K562 (cell line): ENCODE measurements at regions not wholly inside any gene's neighbourhood (a gene's known extent, or its start where the extent isn't known, plus 50 kb on each side); places are given as distances from the start of the nearest gene placed in this dataset.

Experiments
- ATAC-seq: fragments of 200-7000 bp; cut with Tn5 transposase; 3 replicates; pipeline ENCODE4 v1.9.1; 2020; ENCODE audit warnings: moderate library complexity
- BruUV-seq: library from RNA; stranded (reverse); fragments of 400-500 nt; replicated peaks from 2 replicates; lab custom pipeline; 2021; lab: Mats Ljungman, UMichigan
- CTCF ChIA-PET: fragments of 300-600 bp; formaldehyde crosslinking; extraction: SDS; loops from one replicate; lab custom pipeline; 2021; ENCODE audit warnings: low intra/inter-chr PET ratio; lab: Yijun Ruan, JAX
- POLR2A ChIA-PET: fragments of 300-600, 350-650 bp; sonication (Branson Sonifier 250); formaldehyde crosslinking; extraction: SDS; loops from one replicate; lab custom pipeline; 2021; ENCODE audit warnings: antibody characterized with exemption, inconsistent platforms; lab: Yijun Ruan, JAX
- DNase-seq, 4 experiments: peaks; one replicate each; pipeline versions ENCODE4 v3.0.0 to v3.0.0-alpha.2; 2011 to 2018; ENCODE audit warnings: low spot score in 3 of 4, mixed read lengths in 3 of 4; ENCODE audit errors: extremely low read depth in 1 of 4
- FAIRE-seq: peaks from 2 replicates; lab custom pipeline; 2011; peaks lifted over from hg19 to GRCh38; lab: Jason Lieb, UNC
- H2AFZ ChIP-seq: 2 replicates; pipeline ENCODE4 v1.6.0; 2011; ENCODE audit warnings: low read depth, low read length, control low read depth, inconsistent platforms
- H3K27ac ChIP-seq: fragments of 200-600 bp; 3 replicates; pipeline ENCODE4 v1.8.0; 2011; ENCODE audit warnings: low read depth, mild to moderate bottlenecking, control low read depth, inconsistent platforms, low read length, moderate library complexity, mixed read lengths; ENCODE audit errors: extremely low read depth
- H3K27me3 ChIP-seq, 2 experiments: fragments of 300-600 bp in 1 of 2; 2 replicates in 1 of 2; 3 replicates in 1 of 2; pipeline versions ENCODE4 v1.6.0 to v1.8.0; 2011; ENCODE audit warnings: inconsistent platforms in 2 of 2, low read length in 2 of 2, mild to moderate bottlenecking in 1 of 2, mixed read lengths in 1 of 2, moderate library complexity in 1 of 2; ENCODE audit not compliant: control insufficient read depth in 2 of 2, insufficient read depth in 2 of 2
- H3K36me3 ChIP-seq: fragments of 300-600 bp; 3 replicates; pipeline ENCODE4 v1.8.0; 2011; ENCODE audit warnings: mild to moderate bottlenecking, low read length, inconsistent platforms; ENCODE audit not compliant: control insufficient read depth, insufficient read depth
- H3K4me1 ChIP-seq, 2 experiments: fragments of 200-600 bp in 1 of 2; replicated peaks in 1 of 2; 2 replicates in 1 of 2; 3 replicates in 1 of 2; pipeline versions ENCODE4 v1.5.1 to v1.8.0; 2011; ENCODE audit warnings: inconsistent platforms in 2 of 2, low read length in 2 of 2, mild to moderate bottlenecking in 1 of 2, mixed read lengths in 1 of 2, moderate library complexity in 1 of 2; ENCODE audit not compliant: control insufficient read depth in 2 of 2, insufficient read depth in 2 of 2
- H3K4me2 ChIP-seq: 2 replicates; pipeline ENCODE4 v1.6.1; 2011; ENCODE audit warnings: low read length, control low read depth, inconsistent platforms, mixed read lengths; ENCODE audit not compliant: insufficient read depth
- H3K4me3 ChIP-seq: fragments of 200-600 bp; sonication (generic), shearing (Covaris generic); 2 replicates; pipeline ENCODE4 v1.5.1; 2016; ENCODE audit warnings: control low read depth, inconsistent platforms
- H3K79me2 ChIP-seq: fragments of 200-600 bp; 3 replicates; pipeline ENCODE4 v1.8.0; 2011; ENCODE audit warnings: low read length, inconsistent platforms; ENCODE audit not compliant: control insufficient read depth, insufficient read depth
- H3K9ac ChIP-seq, 2 experiments: 2 replicates each; pipeline versions ENCODE4 v1.6.0 to v1.6.1; 2011; ENCODE audit warnings: low read depth in 2 of 2, low read length in 2 of 2, control low read depth in 1 of 2, inconsistent platforms in 1 of 2, mild to moderate bottlenecking in 1 of 2, mixed read lengths in 1 of 2; ENCODE audit not compliant: insufficient read depth in 1 of 2
- H3K9me1 ChIP-seq: one replicate; pipeline ENCODE4 v1.6.0; 2011; ENCODE audit warnings: inconsistent platforms, mild to moderate bottlenecking, low read length, moderate library complexity; ENCODE audit not compliant: control insufficient read depth, insufficient read depth
- H3K9me3 ChIP-seq: replicated peaks from 2 replicates; pipeline ENCODE4 v1.5.1; 2011; ENCODE audit warnings: low read depth, low read length, inconsistent platforms; ENCODE audit not compliant: control insufficient read depth, insufficient read depth
- H4K20me1 ChIP-seq: replicated peaks from 2 replicates; pipeline ENCODE4 v1.6.1; 2011; ENCODE audit warnings: low read length, inconsistent platforms, mixed read lengths; ENCODE audit not compliant: control insufficient read depth, insufficient read depth
- CBX8 ChIP-seq: fragments of 200-600 bp; sonication (generic); IDR thresholded peaks from 2 replicates; pipeline ENCODE4 v1.6.1; 2012; ENCODE audit warnings: borderline replicate concordance, mixed run types, low read depth, mild to moderate bottlenecking, moderate library complexity, mixed read lengths, low read length, control low read depth, inconsistent platforms; ENCODE audit not compliant: poor library complexity, severe bottlenecking; ENCODE audit errors: extremely low read depth
- CGGBP1 ChIP-seq: fragments of 250-450 bp; sonication (Bioruptor Pico); IDR thresholded peaks from 2 replicates; pipeline ENCODE4 v1.9.0; 2021; ENCODE audit warnings: mild to moderate bottlenecking
- CHD1 ChIP-seq: fragments of 200-600 bp; sonication (generic); IDR thresholded peaks from one replicate; pipeline ENCODE4 v1.6.1; 2012; ENCODE audit warnings: mild to moderate bottlenecking, moderate library complexity, low read length, inconsistent platforms
- DNMT1 ChIP-seq: fragments of 450-650 bp; IDR thresholded peaks from 2 replicates; pipeline ENCODE4 v1.6.1; 2016; ENCODE audit warnings: antibody characterized with exemption, mild to moderate bottlenecking
- ERF ChIP-seq: fragments of 450-650 bp; formaldehyde crosslinking; IDR thresholded peaks from 2 replicates; pipeline ENCODE4 v1.4.0; 2020; ENCODE audit warnings: mild to moderate bottlenecking, mixed read lengths
- ETV6 ChIP-seq, 3 experiments: fragments of 150-350 bp in 1 of 3; sonication (generic) in 1 of 3; formaldehyde crosslinking in 1 of 3; IDR thresholded peaks; 2 replicates each; pipeline versions ENCODE4 v1.6.1 to v1.8.0; 2014 to 2022; ENCODE audit warnings: borderline replicate concordance in 2 of 3, low read depth in 2 of 3, antibody characterized with exemption in 1 of 3, low read length in 1 of 3, mild to moderate bottlenecking in 1 of 3, missing genetic modification reagents in 1 of 3
- FOXJ2 ChIP-seq: fragments of 200-800 bp; sonication (Bioruptor generic); IDR thresholded peaks from 2 replicates; pipeline ENCODE4 v1.6.1; 2016; ENCODE audit warnings: missing genetic modification characterization, missing compliant biosample characterization
- GMEB1 ChIP-seq: fragments of 250-450 bp; sonication (Bioruptor Pico); IDR thresholded peaks from 2 replicates; pipeline ENCODE4 v1.4.0; 2020; ENCODE audit warnings: mild to moderate bottlenecking
- IFI16 ChIP-seq: fragments of 250-450 bp; sonication (Bioruptor Pico); IDR thresholded peaks from 2 replicates; pipeline ENCODE4 v2.1.2; 2022; ENCODE audit warnings: mild to moderate bottlenecking, inconsistent platforms
- KDM2B ChIP-seq: fragments of 250-450 bp; sonication (Bioruptor Pico); IDR thresholded peaks from 2 replicates; pipeline ENCODE4 v1.8.0; 2021; ENCODE audit warnings: mild to moderate bottlenecking, moderate library complexity
- L3MBTL2 ChIP-seq: fragments of 450-650 bp; IDR thresholded peaks from 2 replicates; pipeline ENCODE4 v1.6.1; 2016; ENCODE audit warnings: mild to moderate bottlenecking, moderate library complexity
- USF2 ChIP-seq: sonication (generic); formaldehyde crosslinking; IDR thresholded peaks from 2 replicates; pipeline ENCODE4 v1.5.0; 2020; ENCODE audit warnings: missing genetic modification reagents
- ZBTB43 ChIP-seq: sonication (generic); formaldehyde crosslinking; IDR thresholded peaks from 2 replicates; pipeline ENCODE4 v1.8.0; 2023; ENCODE audit warnings: mild to moderate bottlenecking, missing genetic modification reagents
- in situ Hi-C: fragments of 300-500 bp; cut with MboI; formaldehyde crosslinking; loops from 4 replicates; pipeline ENCODE4 v1.15.0; 2018; ENCODE audit warnings: inconsistent platforms, mixed read lengths
- intact Hi-C: fragments of 100-400 bp; cut with micrococcal nuclease; formaldehyde crosslinking; loops from 2 replicates; pipeline ENCODE4 v1.14.2; 2022

- no peak overlapping the region for H3K27ac ChIP-seq
- TF ChIP-seq GMEB1 (CRISPR knock-in tag) (no peak), IFI16 (no peak), ETV6 (IDR thresholded peaks at IDR 0.05; ENCODE audit: borderline replicate concordance in 1 of 2, low read depth in 2 of 2, low read length in 1 of 2) (no peak), ETV6 (CRISPR knock-in tag; IDR thresholded peaks at IDR 0.05; ENCODE audit: borderline replicate concordance) (no peak), DNMT1 (no peak), L3MBTL2 (no peak), CBX8 (no peak), USF2 (CRISPR knock-in tag) (no peak), CHD1 (no peak), ZBTB43 (CRISPR knock-in tag) (no peak), KDM2B (CRISPR knock-in tag) (no peak), FOXJ2 (no peak), CGGBP1 (no peak), ERF (no peak)
Observed at GRCh38 chr20:52880997-52881396, 91.2 kb upstream of the TSHZ2 start.

More at GRCh38 chr20:52880997-52881396, 91.2 kb upstream of the TSHZ2 start:
- Histone ChIP-seq H3K9me3 (no peaks in the 10 kb centered on the region), H3K79me2 (no peaks in the 10 kb centered on the region), H3K36me3 (no peaks in the 10 kb centered on the region), H3K9me1 (no peaks in the 10 kb centered on the region), H3K4me1 (no peaks in the 10 kb centered on the region), H3K4me2 (no peak overlapping the region), H4K20me1 (no peaks in the 10 kb centered on the region), H3K27me3 (no peaks in the 10 kb centered on the region), H2AFZ (no peak overlapping the region), H3K4me3 (no peak overlapping the region), H3K9ac (no peak overlapping the region)
- DNase-seq (no peak), FAIRE-seq (no peak), ATAC-seq (no peak)
- in situ Hi-C loops = no loop called here
- CTCF ChIA-PET = no interaction called here
- no TSS peak for BruUV-seq
- POLR2A ChIA-PET = no interaction called here
- intact Hi-C loops = no loop called here
